GM18861 (cell line): ENCODE measurements at regions not wholly inside any gene's neighbourhood (a gene's known extent, or its start where the extent isn't known, plus 50 kb on each side); places are given as distances from the start of the nearest gene placed in this dataset.

Source experiments
- ATAC-seq: cut with Tn5 transposase; IDR thresholded peaks from one replicate; pipeline ENCODE4 v1.9.1; 2021; ENCODE audit not compliant: unreplicated experiment

GRCh38 chr18:26794230-26795101 is 71.0 kb downstream of the AQP4 start:
- no peak for ATAC-seq

- no peak for ATAC-seq
These were observed 72.8 kb downstream of the AQP4 start for GRCh38 chr18:26792661-26793060.

- ATAC-seq, result no peak
These were observed 73.8 kb downstream of the AQP4 start for GRCh38 chr18:26791676-26792075.

GRCh38 chr18:26784599-26784998 is 80.9 kb downstream of the AQP4 start:
- ATAC-seq, result no peak

- ATAC-seq, result no peak
These were observed 82.3 kb downstream of the AQP4 start for GRCh38 chr18:26783170-26783569.

- ATAC-seq, result no peak
These were observed 84.8 kb downstream of the AQP4 start for GRCh38 chr18:26780520-26781325.

GRCh38 chr18:26778054-26778393 is 87.5 kb downstream of the AQP4 start:
- ATAC-seq, result no peak

GRCh38 chr18:26777351-26778053 is 88.0 kb downstream of the AQP4 start:
- ATAC-seq, result no peak

GRCh38 chr18:26772691-26773090 is 92.8 kb downstream of the AQP4 start:
- ATAC-seq, result no peak

GRCh38 chr18:26771524-26771923 is 94.0 kb downstream of the AQP4 start:
- no peak for ATAC-seq

GRCh38 chr18:26768385-26768784 is 97.1 kb downstream of the AQP4 start:
- no peak for ATAC-seq

- no peak for ATAC-seq
These were observed 100.0 kb downstream of the AQP4 start for GRCh38 chr18:26765498-26765897.

- ATAC-seq, result no peak
These were observed 100.9 kb downstream of the AQP4 start for GRCh38 chr18:26764586-26764985.

GRCh38 chr18:26764177-26764576 is 101.3 kb downstream of the AQP4 start:
- no peak for ATAC-seq

- no peak for ATAC-seq
These were observed 101.9 kb downstream of the AQP4 start for GRCh38 chr18:26763446-26764110.

- no peak for ATAC-seq
These were observed 108.1 kb downstream of the AQP4 start for GRCh38 chr18:26757263-26758019.

- ATAC-seq, result no peak
These were observed 109.0 kb downstream of the AQP4 start for GRCh38 chr18:26756556-26756955.

GRCh38 chr18:26746826-26747475 is 118.6 kb downstream of the AQP4 start:
- ATAC-seq, result no peak

GRCh38 chr18:26746398-26746797 is 119.1 kb downstream of the AQP4 start:
- ATAC-seq, result no peak
